ENCODE measurements at regions not wholly inside any gene's neighbourhood (a gene's known extent, or its start where the extent isn't known, plus 50 kb on each side); places are given as distances from the start of the nearest gene placed in this dataset.

DNA sequence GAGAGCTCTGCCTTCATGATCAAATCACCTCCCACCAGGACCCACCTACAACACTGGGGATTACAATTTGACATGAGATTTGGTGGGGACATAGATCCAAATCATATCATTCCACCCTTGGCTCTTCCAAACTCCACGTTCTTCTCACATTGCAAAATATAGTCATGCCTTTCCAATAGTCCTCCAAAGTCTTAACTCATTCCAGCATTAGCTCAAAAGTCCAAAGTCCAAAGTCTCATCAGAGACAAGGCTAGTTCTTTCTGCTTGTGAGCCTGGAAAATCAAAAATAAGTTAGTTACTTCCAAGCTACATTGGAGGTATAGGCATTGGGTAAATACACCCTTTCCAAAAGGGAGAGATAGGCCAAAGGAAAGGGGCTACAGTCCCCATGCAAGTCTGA, 186.9 kb upstream of the PAPPA start:
- H3K36me3 Mint-ChIP-seq, result peaks cover 0 to 7% (median 0%) of the 10 kb centered on the region in 3 donors
- H3K4me1 Mint-ChIP-seq, result no peaks in the 10 kb centered on the region
- DNase-seq (no peak), ATAC-seq (no peak)
- H3K4me3 Mint-ChIP-seq, result no peak overlapping the region
- H3K9me3 Mint-ChIP-seq, result peaks cover 0 to 28% (median 9%) of the 10 kb centered on the region in 9 donors
- no peaks in the 10 kb centered on the region for H3K27me3 Mint-ChIP-seq
- H3K27ac Mint-ChIP-seq, result no peak overlapping the region
- POLR2A ChIA-PET, result no interaction called here

DNA sequence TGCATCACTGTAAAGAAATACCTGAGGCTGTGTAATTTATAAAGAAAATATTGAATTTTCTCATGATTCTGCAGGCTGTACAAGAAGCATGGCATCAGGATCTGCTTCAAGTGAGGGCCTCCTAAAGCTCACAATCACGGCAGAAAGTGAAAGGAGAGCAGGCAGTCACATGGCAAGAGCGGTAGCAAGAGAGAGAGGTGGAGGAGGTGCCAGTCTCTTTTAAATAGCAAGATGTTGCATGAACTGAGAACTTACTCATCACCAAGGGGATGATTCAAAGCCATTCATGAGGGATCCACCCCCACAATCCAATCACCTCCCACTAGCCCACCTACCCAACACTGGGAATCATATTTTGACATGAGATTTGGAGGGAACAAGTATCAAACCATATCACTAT, 184.5 kb upstream of the PAPPA start:
- H3K27ac Mint-ChIP-seq, result no peak overlapping the region
- peaks cover 0 to 7% (median 0%) of the 10 kb centered on the region in 3 donors for H3K36me3 Mint-ChIP-seq
- ATAC-seq, result no peak
- no peak overlapping the region for H3K4me3 Mint-ChIP-seq
- no peaks in the 10 kb centered on the region for H3K27me3 Mint-ChIP-seq
- H3K9me3 Mint-ChIP-seq, result peaks cover 0 to 34% (median 9%) of the 10 kb centered on the region in 9 donors
- no peak for DNase-seq
- POLR2A ChIA-PET, result no interaction called here
- no peaks in the 10 kb centered on the region for H3K4me1 Mint-ChIP-seq

- no peak overlapping the region for H3K4me3 Mint-ChIP-seq
- DNase-seq (no peak), ATAC-seq (no peak)
- H3K4me1 Mint-ChIP-seq, result no peaks in the 10 kb centered on the region
- H3K36me3 Mint-ChIP-seq, result peaks cover 0 to 7% (median 0%) of the 10 kb centered on the region in 3 donors
- H3K9me3 Mint-ChIP-seq, result peaks cover 0 to 25% (median 9%) of the 10 kb centered on the region in 9 donors
- no peak overlapping the region for H3K27ac Mint-ChIP-seq
- peaks cover 0 to 1% (median 0%) of the 10 kb centered on the region in 5 donors for H3K27me3 Mint-ChIP-seq
- POLR2A ChIA-PET, result no interaction called here
Observed at GRCh38 chr9:115972362-115972761, 181.2 kb upstream of the PAPPA start.

DNA sequence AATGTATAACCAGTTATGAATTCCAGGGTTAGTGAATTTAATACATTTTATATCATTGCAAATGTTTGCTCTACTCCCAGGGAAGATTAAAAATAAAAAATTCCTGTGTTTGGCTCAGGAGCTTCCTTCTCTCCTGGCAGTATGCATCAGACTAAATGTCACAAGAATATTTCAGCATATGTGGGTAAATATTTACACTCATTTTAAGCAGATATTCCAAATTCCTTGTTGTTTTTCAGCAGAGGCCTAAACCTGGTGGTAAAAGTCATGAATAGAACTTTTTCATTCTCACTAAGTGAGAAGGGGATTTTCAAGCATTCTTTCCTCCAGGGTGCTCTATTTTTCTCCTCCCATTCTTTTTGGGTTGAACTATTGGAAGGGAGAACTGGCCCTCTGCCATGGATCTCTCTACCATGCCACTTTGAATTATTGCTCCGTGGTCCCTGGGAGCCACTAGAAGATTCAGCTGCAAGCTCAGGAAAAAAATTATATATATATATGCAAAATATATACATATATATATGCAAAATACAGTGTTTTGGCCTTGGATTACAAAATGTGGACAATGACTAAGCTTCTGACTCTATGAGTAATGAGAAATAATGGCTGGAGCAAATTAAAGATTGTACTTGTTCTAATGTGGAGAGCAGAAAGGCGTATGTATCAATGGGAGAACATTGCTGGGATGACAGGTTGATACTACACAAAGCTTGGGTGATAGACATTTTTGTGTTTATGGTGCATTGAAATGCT, 180.6 kb upstream of the PAPPA start:
- Mint-ChIP-seq H3K4me3 (no peak overlapping the region), H3K27ac (no peak overlapping the region), H3K9me3 (peaks cover 0 to 22% (median 7%) of the 10 kb centered on the region in 9 donors), H3K36me3 (peaks cover 0 to 4% (median 0%) of the 10 kb centered on the region in 3 donors), H3K4me1 (no peaks in the 10 kb centered on the region), H3K27me3 (peaks cover 0 to 1% (median 0%) of the 10 kb centered on the region in 5 donors)
- DNase-seq (no peak), ATAC-seq (no peak)
- POLR2A ChIA-PET, result no interaction called here

DNA sequence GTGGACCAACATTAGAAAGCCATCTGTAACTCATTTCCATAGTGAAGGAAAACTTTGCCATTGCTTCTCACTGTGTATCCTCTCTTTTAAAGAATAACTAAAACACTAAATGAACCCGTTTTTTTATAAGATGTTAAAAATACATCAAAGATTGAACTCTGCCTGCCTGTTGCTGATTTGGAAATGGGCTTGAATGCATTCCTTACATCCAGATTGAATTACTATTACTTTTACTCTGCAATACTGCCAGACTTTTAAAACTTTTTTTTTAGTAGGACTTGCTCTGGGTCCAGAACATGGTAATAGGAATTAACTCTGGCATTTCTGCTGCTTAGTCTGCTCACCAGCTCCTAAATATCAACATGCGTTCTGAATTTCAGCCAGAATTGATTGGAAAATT, 176.8 kb upstream of the PAPPA start:
- Mint-ChIP-seq H3K27me3 (peaks cover 0 to 1% (median 0%) of the 10 kb centered on the region in 5 donors), H3K4me1 (no peaks in the 10 kb centered on the region), H3K4me3 (no peak overlapping the region), H3K27ac (no peak overlapping the region), H3K9me3 (peaks cover 0 to 17% (median 4%) of the 10 kb centered on the region in 9 donors), H3K36me3 (no peaks in the 10 kb centered on the region)
- DNase-seq (no peak), ATAC-seq (no peak)
- POLR2A ChIA-PET, result no interaction called here

GRCh38 chr9:115978091-115978490, 175.5 kb upstream of the PAPPA start:
- H3K27me3 Mint-ChIP-seq, result peaks cover 0 to 1% (median 0%) of the 10 kb centered on the region in 5 donors
- peaks cover 0 to 10% (median 4%) of the 10 kb centered on the region in 9 donors for H3K9me3 Mint-ChIP-seq
- H3K27ac Mint-ChIP-seq, result no peak overlapping the region
- no peak for DNase-seq
- H3K4me1 Mint-ChIP-seq, result no peaks in the 10 kb centered on the region
- POLR2A ChIA-PET, result no interaction called here
- H3K36me3 Mint-ChIP-seq, result no peaks in the 10 kb centered on the region
- H3K4me3 Mint-ChIP-seq, result no peak overlapping the region
- no peak for ATAC-seq

DNA sequence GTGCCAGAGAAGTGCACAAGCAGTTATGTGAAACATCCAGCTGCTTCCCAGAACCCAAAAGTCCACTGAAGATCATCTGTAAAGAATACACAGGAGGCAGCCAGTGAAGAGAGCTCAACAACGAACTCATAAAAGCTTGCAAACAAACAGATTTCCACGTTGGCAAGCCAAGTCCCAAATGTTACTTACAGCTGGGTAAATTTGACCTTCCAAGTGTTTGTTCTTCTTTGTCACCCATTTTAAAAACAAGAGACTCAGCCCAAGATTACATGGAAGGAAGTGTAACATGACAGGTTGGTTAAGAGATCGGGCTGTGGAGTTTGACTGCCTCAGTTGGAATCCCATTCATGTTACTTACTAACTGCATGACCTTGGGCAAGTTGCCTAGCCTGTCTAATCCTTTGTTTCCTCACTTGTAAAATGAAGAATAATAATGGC, 174.9 kb upstream of the PAPPA start:
- H3K9me3 Mint-ChIP-seq, result peaks cover 0 to 10% (median 4%) of the 10 kb centered on the region in 9 donors
- H3K4me1 Mint-ChIP-seq, result no peaks in the 10 kb centered on the region
- no peak overlapping the region for H3K27ac Mint-ChIP-seq
- H3K27me3 Mint-ChIP-seq, result peaks cover 0 to 1% (median 0%) of the 10 kb centered on the region in 5 donors
- DNase-seq, result no peak
- no peak for ATAC-seq
- POLR2A ChIA-PET, result no interaction called here
- no peaks in the 10 kb centered on the region for H3K36me3 Mint-ChIP-seq
- no peak overlapping the region for H3K4me3 Mint-ChIP-seq

DNA sequence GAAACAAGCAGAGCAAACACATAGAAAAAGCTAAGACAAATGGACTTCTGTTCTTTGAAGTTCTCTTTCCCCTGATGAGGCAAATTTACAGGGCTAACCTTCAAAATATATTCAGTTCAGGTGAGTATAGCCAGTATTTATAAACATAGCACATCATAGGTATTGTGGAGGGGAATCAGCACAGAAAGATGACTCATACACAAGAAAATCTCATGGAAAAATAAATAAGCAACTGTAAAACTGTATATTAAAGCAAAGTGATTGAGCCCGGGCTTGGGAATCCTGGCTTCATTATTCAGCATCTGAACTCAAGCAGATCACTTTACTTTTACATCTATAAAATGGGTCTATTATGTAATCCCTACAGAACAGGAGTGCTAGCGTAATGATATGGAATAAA, 173.5 kb upstream of the PAPPA start:
- no peak for DNase-seq
- ATAC-seq, result no peak
- H3K36me3 Mint-ChIP-seq, result no peaks in the 10 kb centered on the region
- no peak overlapping the region for H3K4me3 Mint-ChIP-seq
- H3K9me3 Mint-ChIP-seq, result peaks cover 0 to 15% (median 4%) of the 10 kb centered on the region in 9 donors
- no peaks in the 10 kb centered on the region for H3K4me1 Mint-ChIP-seq
- peaks cover 0 to 1% (median 0%) of the 10 kb centered on the region in 5 donors for H3K27me3 Mint-ChIP-seq
- no peak overlapping the region for H3K27ac Mint-ChIP-seq
- POLR2A ChIA-PET, result no interaction called here

DNA sequence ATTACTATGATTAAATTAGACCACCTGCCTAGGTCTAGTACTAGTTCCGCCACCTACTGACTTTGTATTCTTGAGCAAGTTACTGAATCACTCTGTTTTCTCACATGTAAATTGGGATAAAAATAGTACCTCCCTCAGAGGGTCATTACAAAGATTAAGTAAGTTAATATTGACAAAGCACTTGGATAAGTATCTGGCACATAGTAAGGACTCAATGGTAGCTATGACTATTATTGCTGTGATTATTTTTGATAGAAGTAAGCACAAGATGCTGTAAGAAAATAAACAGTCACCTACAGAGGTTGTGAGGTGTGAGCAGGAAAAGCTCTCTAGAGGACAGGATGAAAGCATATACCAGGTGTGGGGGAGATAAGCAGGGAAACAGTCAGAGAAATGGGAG, 173.1 kb upstream of the PAPPA start:
- H3K27ac Mint-ChIP-seq, result no peak overlapping the region
- H3K9me3 Mint-ChIP-seq, result peaks cover 0 to 18% (median 4%) of the 10 kb centered on the region in 9 donors
- H3K27me3 Mint-ChIP-seq, result peaks cover 0 to 1% (median 0%) of the 10 kb centered on the region in 5 donors
- no peaks in the 10 kb centered on the region for H3K36me3 Mint-ChIP-seq
- no peaks in the 10 kb centered on the region for H3K4me1 Mint-ChIP-seq
- ATAC-seq, result no peak
- no peak for DNase-seq
- POLR2A ChIA-PET, result no interaction called here
- no peak overlapping the region for H3K4me3 Mint-ChIP-seq

GRCh38 chr9:115980976-115981375, 172.6 kb upstream of the PAPPA start:
- H3K27me3 Mint-ChIP-seq, result no peaks in the 10 kb centered on the region

GRCh38 chr9:115983366-115983765, 170.2 kb upstream of the PAPPA start:
- ATAC-seq, result no peak
- POLR2A ChIA-PET, result no interaction called here
- Mint-ChIP-seq H3K27ac (no peak overlapping the region), H3K4me3 (no peak overlapping the region), H3K27me3 (peaks cover 0 to 3% (median 0%) of the 10 kb centered on the region in 5 donors), H3K36me3 (no peaks in the 10 kb centered on the region), H3K9me3 (peaks cover 0 to 25% (median 5%) of the 10 kb centered on the region in 9 donors), H3K4me1 (no peaks in the 10 kb centered on the region)
- no peak for DNase-seq

More at GRCh38 chr9:115980976-115981375, 172.6 kb upstream of the PAPPA start:
- no peak overlapping the region for H3K27ac Mint-ChIP-seq
- H3K4me1 Mint-ChIP-seq, result no peaks in the 10 kb centered on the region
- DNase-seq (no peak), ATAC-seq (no peak)
- peaks cover 0 to 20% (median 3%) of the 10 kb centered on the region in 9 donors for H3K9me3 Mint-ChIP-seq
- H3K4me3 Mint-ChIP-seq, result no peak overlapping the region
- no peaks in the 10 kb centered on the region for H3K36me3 Mint-ChIP-seq
- POLR2A ChIA-PET, result no interaction called here

GRCh38 chr9:115985657-115986056, 167.9 kb upstream of the PAPPA start:
- POLR2A ChIA-PET, result no interaction called here
- no peak for ATAC-seq

DNA sequence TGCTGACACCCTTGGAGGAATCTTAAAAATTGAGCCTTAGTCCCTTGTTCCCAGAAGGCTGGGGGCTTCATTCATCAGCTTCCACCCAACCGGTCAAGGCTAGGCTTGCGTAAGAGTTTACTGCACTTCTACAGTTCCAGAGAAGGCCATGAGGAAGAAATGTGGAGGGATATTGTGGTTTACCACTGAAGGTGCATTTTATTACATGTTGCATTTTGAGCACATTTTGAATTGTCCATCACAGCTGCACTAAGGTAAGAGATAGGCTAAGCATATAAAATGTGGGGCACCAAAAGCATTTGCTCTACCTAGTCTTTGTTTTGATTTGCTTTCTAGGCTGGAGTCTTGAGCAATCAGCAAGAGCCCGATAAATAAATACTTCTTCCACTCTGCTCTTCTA, 167.1 kb upstream of the PAPPA start:
- POLR2A ChIA-PET, result no interaction called here
- Mint-ChIP-seq H3K27me3 (peaks cover 0 to 3% (median 0%) of the 10 kb centered on the region in 5 donors), H3K4me3 (peak overlapping the region in 1 of 10 donors; percentile 27), H3K36me3 (no peaks in the 10 kb centered on the region), H3K27ac (no peak overlapping the region), H3K4me1 (no peaks in the 10 kb centered on the region), H3K9me3 (peaks cover 0 to 29% (median 2%) of the 10 kb centered on the region in 9 donors)
- ATAC-seq, result no peak
- no peak for DNase-seq

More at GRCh38 chr9:115985657-115986056, 167.9 kb upstream of the PAPPA start:
- Mint-ChIP-seq H3K36me3 (no peaks in the 10 kb centered on the region), H3K27ac (no peak overlapping the region), H3K4me1 (no peaks in the 10 kb centered on the region), H3K4me3 (no peak overlapping the region), H3K27me3 (peaks cover 0 to 3% (median 0%) of the 10 kb centered on the region in 5 donors), H3K9me3 (peaks cover 0 to 25% (median 2%) of the 10 kb centered on the region in 9 donors)
- DNase-seq, result no peak

DNA sequence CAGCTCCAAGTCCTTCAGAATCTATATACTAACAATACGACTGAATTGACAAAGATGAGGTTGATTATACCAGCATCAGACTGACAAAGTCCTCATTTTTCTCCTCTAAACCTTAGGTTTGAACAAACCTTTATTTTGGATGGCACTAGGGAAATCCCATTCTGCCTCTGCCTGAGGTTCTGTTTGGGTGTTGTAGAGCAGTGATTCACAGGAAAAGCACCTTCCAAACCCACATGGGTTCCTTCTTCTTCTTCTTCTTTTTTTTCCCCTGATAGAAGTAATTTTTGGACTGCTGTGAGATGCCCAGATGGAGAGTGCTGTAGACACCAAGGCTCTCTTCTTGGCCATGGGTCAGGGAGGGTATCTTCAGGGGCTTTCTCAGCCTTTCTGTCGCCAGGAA, 164.9 kb upstream of the PAPPA start:
- ATAC-seq (no peak), DNase-seq (no peak)
- POLR2A ChIA-PET, result no interaction called here
- Mint-ChIP-seq H3K27ac (no peak overlapping the region), H3K4me3 (no peak overlapping the region), H3K4me1 (no peaks in the 10 kb centered on the region), H3K9me3 (peaks cover 0 to 37% (median 2%) of the 10 kb centered on the region in 9 donors), H3K27me3 (peaks cover 0 to 7% (median 0%) of the 10 kb centered on the region in 5 donors), H3K36me3 (no peaks in the 10 kb centered on the region)
